GM12891 (cell line): ENCODE measurements at regions not wholly inside any gene's neighbourhood (a gene's known extent, or its start where the extent isn't known, plus 50 kb on each side); places are given as distances from the start of the nearest gene placed in this dataset.

Experiments used
- PAX5 ChIP-seq: IDR thresholded peaks from 2 replicates; pipeline ENCODE4 v1.6.1; 2011; ENCODE audit warnings: low read length, moderate library complexity, mild to moderate bottlenecking; ENCODE audit not compliant: insufficient read depth, severe bottlenecking
- POLR2A ChIP-seq: IDR thresholded peaks from 2 replicates; pipeline ENCODE4 v1.6.1; 2011; ENCODE audit warnings: low read depth, low read length, control low read depth
- POLR2AphosphoS5 ChIP-seq: IDR thresholded peaks from 2 replicates; pipeline ENCODE4 v1.6.1; 2011; ENCODE audit warnings: low read depth, low read length, control low read depth
- POU2F2 ChIP-seq: IDR thresholded peaks from 2 replicates; pipeline ENCODE4 v1.6.1; 2011; ENCODE audit warnings: low read depth, mild to moderate bottlenecking, control low read depth, low read length, moderate library complexity
- SPI1 ChIP-seq: IDR thresholded peaks from 2 replicates; pipeline ENCODE4 v1.6.1; 2011; ENCODE audit warnings: low read depth, low read length, control low read depth
- TAF1 ChIP-seq: IDR thresholded peaks from 2 replicates; pipeline ENCODE4 v1.6.1; 2011; ENCODE audit warnings: low read depth, low read length, control low read depth

DNA sequence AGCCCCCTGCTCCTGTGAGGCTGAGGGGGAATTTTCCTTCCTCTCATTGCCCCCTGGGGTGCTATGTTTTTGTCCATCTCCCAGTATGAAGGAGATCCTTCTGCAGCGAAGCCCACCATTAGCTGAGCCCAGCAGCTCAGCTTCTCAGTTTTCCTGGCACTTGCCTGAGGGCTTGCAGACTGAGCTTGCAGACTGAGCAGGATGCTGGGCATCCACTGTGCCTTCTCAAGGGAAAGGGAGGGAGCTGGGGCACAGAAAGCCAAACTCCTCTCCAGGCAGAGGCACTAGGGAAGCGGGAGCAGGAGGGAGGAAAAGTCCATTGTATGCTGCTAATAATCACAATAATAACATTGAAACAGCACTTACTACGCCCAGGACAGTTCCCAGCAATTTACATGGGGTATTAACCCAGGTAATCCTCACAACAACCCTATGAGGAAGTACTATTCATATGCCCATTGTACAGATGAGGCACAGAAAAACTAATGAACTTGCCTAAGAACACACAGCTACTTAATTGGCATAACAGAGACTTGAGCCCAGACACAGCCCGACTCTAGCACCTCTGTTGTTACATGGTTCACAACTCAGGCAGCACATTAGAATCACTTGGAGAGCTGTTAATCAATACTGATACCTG, 86.9 kb upstream of the SSBP2 start:
- TF ChIP-seq POLR2A (no peak), POLR2AphosphoS5 (no peak), TAF1 (no peak), PAX5 (no peak), SPI1 (no peak), POU2F2 (no peak)
